ENCODE measurements at regions not wholly inside any gene's neighbourhood (a gene's known extent, or its start where the extent isn't known, plus 50 kb on each side); places are given as distances from the start of the nearest gene placed in this dataset.

GRCh38 chr2:208977582-208977981, 446.3 kb upstream of the MAP2 start:
- intact Hi-C loops (cut with micrococcal nuclease; ENCODE audit: unreplicated experiment) = no loop called here
- H3K4me1 ChIP-seq (replicated peaks; ENCODE audit: insufficient read depth) = no peaks in the 10 kb centered on the region
- DNase-seq = no peak
- ChIA-PET POLR2A (ENCODE audit: unreplicated experiment) (no interaction called here), CTCF (no interaction called here)
- no peak overlapping the region for H2AFZ ChIP-seq
- H3K27me3 ChIP-seq (ENCODE audit: insufficient read depth, low read depth) = no peaks in the 10 kb centered on the region
- H3K4me3 ChIP-seq = no peak overlapping the region
- H4K20me1 ChIP-seq (ENCODE audit: insufficient read depth) = no peaks in the 10 kb centered on the region
- TF ChIP-seq CTCF (conservative IDR thresholded peaks at IDR 0.05) (no peak), EZH2 (IDR thresholded peaks at IDR 0.05; ENCODE audit: low read depth) (no peak)
- no peaks in the 10 kb centered on the region for H3F3A ChIP-seq (ENCODE audit: insufficient read depth, low read depth)
- no peaks in the 10 kb centered on the region for H3K9me2 ChIP-seq (ENCODE audit: insufficient read depth)
- H3K79me2 ChIP-seq (ENCODE audit: low read depth) = no peaks in the 10 kb centered on the region
- H3K27ac ChIP-seq = no peak overlapping the region
- BruUV-seq (replicated peaks) = no TSS peak
- no peaks in the 10 kb centered on the region for H3K36me3 ChIP-seq (ENCODE audit: low read depth)
- no peak overlapping the region for H3K4me2 ChIP-seq
- H3K9me3 ChIP-seq (ENCODE audit: insufficient read depth, low read depth) = no peaks in the 10 kb centered on the region

GRCh38 chr2:208978946-208979345, 444.9 kb upstream of the MAP2 start:
- Histone ChIP-seq H3K27ac (no peak overlapping the region), H3K79me2 (ENCODE audit: low read depth) (no peaks in the 10 kb centered on the region), H3K36me3 (ENCODE audit: low read depth) (no peaks in the 10 kb centered on the region), H3K27me3 (ENCODE audit: insufficient read depth, low read depth) (no peaks in the 10 kb centered on the region), H3K9me2 (ENCODE audit: insufficient read depth) (no peaks in the 10 kb centered on the region), H3F3A (ENCODE audit: insufficient read depth, low read depth) (no peaks in the 10 kb centered on the region), H3K4me2 (no peak overlapping the region), H3K9me3 (ENCODE audit: insufficient read depth, low read depth) (no peaks in the 10 kb centered on the region), H4K20me1 (ENCODE audit: insufficient read depth) (no peaks in the 10 kb centered on the region), H3K4me1 (replicated peaks; ENCODE audit: insufficient read depth) (peaks cover under 1% of the 10 kb centered on the region; the same call in 1 of the 2 replicates), H3K4me3 (no peak overlapping the region), H2AFZ (no peak overlapping the region)
- TF ChIP-seq EZH2 (IDR thresholded peaks at IDR 0.05; ENCODE audit: low read depth) (no peak), CTCF (conservative IDR thresholded peaks at IDR 0.05) (no peak)
- intact Hi-C loops (cut with micrococcal nuclease; ENCODE audit: unreplicated experiment) = no loop called here
- no peak for DNase-seq
- no TSS peak for BruUV-seq (replicated peaks)
- CTCF ChIA-PET = no interaction called here
- POLR2A ChIA-PET (ENCODE audit: unreplicated experiment) = no interaction called here

GRCh38 chr2:208980321-208980720, 443.5 kb upstream of the MAP2 start:
- Histone ChIP-seq H4K20me1 (ENCODE audit: insufficient read depth) (no peaks in the 10 kb centered on the region), H3F3A (ENCODE audit: insufficient read depth, low read depth) (no peaks in the 10 kb centered on the region), H3K79me2 (ENCODE audit: low read depth) (no peaks in the 10 kb centered on the region), H3K36me3 (ENCODE audit: low read depth) (no peaks in the 10 kb centered on the region), H3K4me1 (replicated peaks; ENCODE audit: insufficient read depth) (peaks cover 11% of the 10 kb centered on the region; the same call in 1 of the 2 replicates), H3K27me3 (ENCODE audit: insufficient read depth, low read depth) (no peaks in the 10 kb centered on the region), H3K4me3 (no peak overlapping the region), H3K4me2 (no peak overlapping the region), H3K9me2 (ENCODE audit: insufficient read depth) (no peaks in the 10 kb centered on the region), H3K9me3 (ENCODE audit: insufficient read depth, low read depth) (no peaks in the 10 kb centered on the region), H2AFZ (no peak overlapping the region), H3K27ac (no peak overlapping the region)
- intact Hi-C loops (cut with micrococcal nuclease; ENCODE audit: unreplicated experiment) = no loop called here
- ChIA-PET POLR2A (ENCODE audit: unreplicated experiment) (no interaction called here), CTCF (no interaction called here)
- DNase-seq = no peak
- no TSS peak for BruUV-seq (replicated peaks)
- TF ChIP-seq EZH2 (IDR thresholded peaks at IDR 0.05; ENCODE audit: low read depth) (no peak), CTCF (conservative IDR thresholded peaks at IDR 0.05) (no peak)
